KMS-11 (cell line): ENCODE measurements at regions not wholly inside any gene's neighbourhood (a gene's known extent, or its start where the extent isn't known, plus 50 kb on each side); places are given as distances from the start of the nearest gene placed in this dataset.

Experiments used
- H2AFZ ChIP-seq: fragments of 200-600 bp; sonication (generic); 2 replicates; pipeline ENCODE4 v1.6.1; 2016; ENCODE audit warnings: antibody characterized with exemption, mixed run types, low read depth
- H3K27ac ChIP-seq: fragments of 200-600 bp; sonication (generic); 2 replicates; pipeline ENCODE4 v1.6.1; 2016; ENCODE audit warnings: mild to moderate bottlenecking, mixed run types
- H3K27me3 ChIP-seq: fragments of 200-600 bp; sonication (generic); 2 replicates; pipeline ENCODE4 v1.6.1; 2017; ENCODE audit warnings: mild to moderate bottlenecking, low read depth, mixed run types, moderate library complexity; ENCODE audit not compliant: insufficient read depth
- H3K36me3 ChIP-seq: fragments of 200-600 bp; sonication (generic); 2 replicates; pipeline ENCODE4 v1.6.1; 2017; ENCODE audit warnings: mild to moderate bottlenecking, mixed run types; ENCODE audit not compliant: insufficient read depth
- H3K4me1 ChIP-seq: fragments of 200-600 bp; sonication (generic); 2 replicates; pipeline ENCODE4 v1.6.1; 2016; ENCODE audit warnings: mild to moderate bottlenecking, low read depth, mixed run types; ENCODE audit not compliant: poor library complexity, severe bottlenecking
- H3K4me2 ChIP-seq: fragments of 200-600 bp; sonication (generic); 2 replicates; pipeline ENCODE4 v1.7.0; 2016; ENCODE audit warnings: mild to moderate bottlenecking, mixed run types
- H3K4me3 ChIP-seq: fragments of 200-600 bp; sonication (generic); IDR thresholded peaks from 2 replicates; pipeline ENCODE4 v1.6.1; 2017; ENCODE audit warnings: low read depth, low read length, mixed read lengths; ENCODE audit not compliant: insufficient read depth
- H3K79me2 ChIP-seq: fragments of 200-600 bp; sonication (generic); 2 replicates; pipeline ENCODE4 v1.6.1; 2016; ENCODE audit warnings: low read depth, mixed run types; ENCODE audit not compliant: insufficient read depth
- H3K9ac ChIP-seq: fragments of 200-600 bp; sonication (generic); 2 replicates; pipeline ENCODE4 v1.6.1; 2016; ENCODE audit warnings: mild to moderate bottlenecking, mixed run types
- H4K20me1 ChIP-seq: fragments of 200-600 bp; sonication (generic); 2 replicates; pipeline ENCODE4 v1.6.1; 2016; ENCODE audit warnings: mild to moderate bottlenecking, mixed run types; ENCODE audit not compliant: insufficient read depth
- CTCF ChIP-seq: fragments of 200-600 bp; sonication (generic); conservative IDR thresholded peaks from 2 replicates; pipeline ENCODE4 v1.6.1; 2017; ENCODE audit warnings: low read depth, mild to moderate bottlenecking, antibody characterized with exemption, low read length, moderate library complexity, mixed read lengths

GRCh38 chr2:239473211-239473805, 72.5 kb upstream of the HDAC4 start:
- Histone ChIP-seq H3K36me3 (no peaks in the 10 kb centered on the region), H3K4me1 (no peaks in the 10 kb centered on the region), H2AFZ (no peak overlapping the region), H3K9ac (no peak overlapping the region), H3K4me3 (no peak overlapping the region), H4K20me1 (no peaks in the 10 kb centered on the region), H3K27ac (no peak overlapping the region), H3K4me2 (no peak overlapping the region), H3K79me2 (no peaks in the 10 kb centered on the region), H3K27me3 (peaks cover 11% of the 10 kb centered on the region; the same call in 1 of the 2 replicates)
- no peak for TF ChIP-seq CTCF

GRCh38 chr2:239472235-239472775, 71.5 kb upstream of the HDAC4 start:
- TF ChIP-seq CTCF = no peak
- Histone ChIP-seq H3K79me2 (no peaks in the 10 kb centered on the region), H3K9ac (no peak overlapping the region), H4K20me1 (no peaks in the 10 kb centered on the region), H3K4me1 (no peaks in the 10 kb centered on the region), H2AFZ (no peak overlapping the region), H3K27me3 (peaks cover 11% of the 10 kb centered on the region; the same call in 1 of the 2 replicates), H3K4me2 (no peak overlapping the region), H3K4me3 (no peak overlapping the region), H3K27ac (no peak overlapping the region), H3K36me3 (no peaks in the 10 kb centered on the region)

GRCh38 chr2:239471011-239471792, 70.4 kb upstream of the HDAC4 start:
- H3K79me2 ChIP-seq = no peaks in the 10 kb centered on the region
- no peak overlapping the region for H3K9ac ChIP-seq
- no peaks in the 10 kb centered on the region for H3K36me3 ChIP-seq
- no peaks in the 10 kb centered on the region for H4K20me1 ChIP-seq
- H3K4me1 ChIP-seq = no peaks in the 10 kb centered on the region
- H3K27me3 ChIP-seq = peaks cover 11% of the 10 kb centered on the region; the same call in 1 of the 2 replicates
- no peak overlapping the region for H3K27ac ChIP-seq
- TF ChIP-seq CTCF = no peak
- H3K4me2 ChIP-seq = no peak overlapping the region
- no peak overlapping the region for H3K4me3 ChIP-seq
- H2AFZ ChIP-seq = no peak overlapping the region

GRCh38 chr2:239470151-239470900, 69.5 kb upstream of the HDAC4 start:
- no peak overlapping the region for H3K4me3 ChIP-seq
- H3K79me2 ChIP-seq = no peaks in the 10 kb centered on the region
- no peaks in the 10 kb centered on the region for H3K4me1 ChIP-seq
- H2AFZ ChIP-seq = no peak overlapping the region
- no peak for TF ChIP-seq CTCF
- H3K9ac ChIP-seq = no peak overlapping the region
- no peaks in the 10 kb centered on the region for H3K36me3 ChIP-seq
- no peak overlapping the region for H3K27ac ChIP-seq
- no peaks in the 10 kb centered on the region for H4K20me1 ChIP-seq
- peaks cover 11% of the 10 kb centered on the region; the same call in 1 of the 2 replicates for H3K27me3 ChIP-seq
- H3K4me2 ChIP-seq = no peak overlapping the region
